Astrocyte (in vitro differentiated cells and primary cell): ENCODE measurements at regions not wholly inside any gene's neighbourhood (a gene's known extent, or its start where the extent isn't known, plus 50 kb on each side); places are given as distances from the start of the nearest gene placed in this dataset.

ENCODE experiments used
- DNase-seq: peaks from one replicate; pipeline ENCODE4 v3.0.0-alpha.2; 2010; ENCODE audit warnings: low read depth
- FAIRE-seq: peaks from 2 replicates; lab custom pipeline; 2011; peaks lifted over from hg19 to GRCh38; lab: Jason Lieb, UNC
- H2AFZ ChIP-seq: 2 replicates; pipeline ENCODE4 v1.6.0; 2012; ENCODE audit warnings: low read depth, low read length, inconsistent platforms
- H3K27ac ChIP-seq: 2 replicates; pipeline ENCODE4 v1.5.1; 2011; ENCODE audit warnings: low read depth, low read length, inconsistent platforms
- H3K27me3 ChIP-seq: 2 replicates; pipeline ENCODE4 v1.6.0; 2011; ENCODE audit warnings: low read length, inconsistent platforms; ENCODE audit not compliant: insufficient read depth
- H3K36me3 ChIP-seq: 2 replicates; pipeline ENCODE4 v1.5.1; 2011; ENCODE audit warnings: low read length, inconsistent platforms; ENCODE audit not compliant: insufficient read depth
- H3K4me1 ChIP-seq: 2 replicates; pipeline ENCODE4 v1.5.1; 2011; ENCODE audit warnings: low read length, inconsistent platforms; ENCODE audit not compliant: insufficient read depth
- H3K4me2 ChIP-seq: 2 replicates; pipeline ENCODE4 v1.6.0; 2012; ENCODE audit warnings: low read length, inconsistent platforms
- H3K4me3 ChIP-seq: 2 replicates; pipeline ENCODE4 v1.5.1; 2011; ENCODE audit warnings: low read depth, mild to moderate bottlenecking, low read length, inconsistent platforms; ENCODE audit not compliant: insufficient read depth
- H3K79me2 ChIP-seq: 2 replicates; pipeline ENCODE4 v1.6.0; 2012; ENCODE audit warnings: mild to moderate bottlenecking, low read length, inconsistent platforms; ENCODE audit not compliant: insufficient read depth
- H3K9ac ChIP-seq: 2 replicates; pipeline ENCODE4 v1.6.0; 2012; ENCODE audit warnings: mild to moderate bottlenecking, low read length, inconsistent platforms
- H3K9me3 ChIP-seq: 2 replicates; pipeline ENCODE4 v1.5.1; 2012; ENCODE audit warnings: low read depth, mild to moderate bottlenecking, low read length, inconsistent platforms; ENCODE audit not compliant: insufficient read depth
- H4K20me1 ChIP-seq: 2 replicates; pipeline ENCODE4 v1.6.0; 2012; ENCODE audit warnings: low read length, inconsistent platforms; ENCODE audit not compliant: insufficient read depth
- H3K27ac Mint-ChIP-seq: one replicate; pipeline ENCODE4 v1.8.0; 2021; ENCODE audit warnings: mild to moderate bottlenecking, mixed read lengths; ENCODE audit not compliant: unreplicated experiment
- H3K27me3 Mint-ChIP-seq: one replicate; pipeline ENCODE4 v1.8.0; 2021; ENCODE audit warnings: low read depth, mixed read lengths; ENCODE audit not compliant: unreplicated experiment
- H3K36me3 Mint-ChIP-seq: one replicate; pipeline ENCODE4 v1.8.0; 2021; ENCODE audit warnings: low read depth, mixed read lengths; ENCODE audit not compliant: unreplicated experiment
- H3K4me1 Mint-ChIP-seq: one replicate; pipeline ENCODE4 v1.8.0; 2021; ENCODE audit warnings: low read depth, mixed read lengths; ENCODE audit not compliant: unreplicated experiment
- H3K4me3 Mint-ChIP-seq: one replicate; pipeline ENCODE4 v1.8.0; 2021; ENCODE audit warnings: mild to moderate bottlenecking, moderate library complexity, mixed read lengths; ENCODE audit not compliant: unreplicated experiment
- H3K9me3 Mint-ChIP-seq: one replicate; pipeline ENCODE4 v1.8.0; 2021; ENCODE audit warnings: mild to moderate bottlenecking, mixed read lengths; ENCODE audit not compliant: unreplicated experiment
- EZH2 ChIP-seq: IDR thresholded peaks from 2 replicates; pipeline ENCODE4 v1.6.1; 2012; ENCODE audit warnings: mild to moderate bottlenecking, low read length, inconsistent platforms; ENCODE audit not compliant: insufficient read depth
- TF ChIP-seq, protein P1 (sequence below): IDR thresholded peaks from 2 replicates; pipeline ENCODE4 v1.5.1; 2011; ENCODE audit warnings: low read depth, mild to moderate bottlenecking, inconsistent platforms, low read length, moderate library complexity; ENCODE audit not compliant: insufficient read depth

DNA sequence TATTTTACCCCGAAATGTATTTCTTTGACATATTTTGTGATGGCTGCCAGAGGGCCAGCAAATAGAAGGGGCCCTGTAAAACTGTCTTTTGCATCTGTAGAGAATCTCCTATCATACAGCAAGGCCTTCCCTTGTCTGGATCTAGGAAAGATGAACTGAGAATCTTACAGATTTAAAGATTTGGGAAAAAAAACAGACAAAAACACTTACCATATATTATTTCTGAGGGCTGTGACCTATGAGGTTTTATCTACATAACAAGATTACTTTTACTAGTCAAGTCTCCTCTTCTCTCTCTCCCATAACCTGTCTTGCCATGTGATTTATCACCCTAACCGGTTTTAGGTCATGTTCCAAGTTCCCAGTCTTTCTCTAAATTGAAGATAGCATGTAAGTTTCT lies 599.2 kb upstream of the CDH6 start:
- Mint-ChIP-seq H3K4me1 (peaks cover 3% of the 10 kb centered on the region), H3K27ac (no peak overlapping the region), H3K9me3 (peaks cover 5% of the 10 kb centered on the region), H3K27me3 (no peaks in the 10 kb centered on the region), H3K4me3 (no peak overlapping the region), H3K36me3 (peaks cover 2% of the 10 kb centered on the region)
- H3K4me3 ChIP-seq = no peak overlapping the region
- H3K9ac ChIP-seq = no peak overlapping the region
- no peaks in the 10 kb centered on the region for H3K79me2 ChIP-seq
- H2AFZ ChIP-seq = no peak overlapping the region
- H3K9me3 ChIP-seq = no peaks in the 10 kb centered on the region
- H3K4me1 ChIP-seq = no peaks in the 10 kb centered on the region
- H3K4me2 ChIP-seq = no peak overlapping the region
- no peaks in the 10 kb centered on the region for H3K27me3 ChIP-seq
- DNase-seq = no peak
- no peak for FAIRE-seq
- no peaks in the 10 kb centered on the region for H3K36me3 ChIP-seq
- no peaks in the 10 kb centered on the region for H4K20me1 ChIP-seq
- TF ChIP-seq, protein P1, sequence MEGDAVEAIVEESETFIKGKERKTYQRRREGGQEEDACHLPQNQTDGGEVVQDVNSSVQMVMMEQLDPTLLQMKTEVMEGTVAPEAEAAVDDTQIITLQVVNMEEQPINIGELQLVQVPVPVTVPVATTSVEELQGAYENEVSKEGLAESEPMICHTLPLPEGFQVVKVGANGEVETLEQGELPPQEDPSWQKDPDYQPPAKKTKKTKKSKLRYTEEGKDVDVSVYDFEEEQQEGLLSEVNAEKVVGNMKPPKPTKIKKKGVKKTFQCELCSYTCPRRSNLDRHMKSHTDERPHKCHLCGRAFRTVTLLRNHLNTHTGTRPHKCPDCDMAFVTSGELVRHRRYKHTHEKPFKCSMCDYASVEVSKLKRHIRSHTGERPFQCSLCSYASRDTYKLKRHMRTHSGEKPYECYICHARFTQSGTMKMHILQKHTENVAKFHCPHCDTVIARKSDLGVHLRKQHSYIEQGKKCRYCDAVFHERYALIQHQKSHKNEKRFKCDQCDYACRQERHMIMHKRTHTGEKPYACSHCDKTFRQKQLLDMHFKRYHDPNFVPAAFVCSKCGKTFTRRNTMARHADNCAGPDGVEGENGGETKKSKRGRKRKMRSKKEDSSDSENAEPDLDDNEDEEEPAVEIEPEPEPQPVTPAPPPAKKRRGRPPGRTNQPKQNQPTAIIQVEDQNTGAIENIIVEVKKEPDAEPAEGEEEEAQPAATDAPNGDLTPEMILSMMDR = no peak
- TF ChIP-seq EZH2 = no peak
- H3K27ac ChIP-seq = no peak overlapping the region

DNA sequence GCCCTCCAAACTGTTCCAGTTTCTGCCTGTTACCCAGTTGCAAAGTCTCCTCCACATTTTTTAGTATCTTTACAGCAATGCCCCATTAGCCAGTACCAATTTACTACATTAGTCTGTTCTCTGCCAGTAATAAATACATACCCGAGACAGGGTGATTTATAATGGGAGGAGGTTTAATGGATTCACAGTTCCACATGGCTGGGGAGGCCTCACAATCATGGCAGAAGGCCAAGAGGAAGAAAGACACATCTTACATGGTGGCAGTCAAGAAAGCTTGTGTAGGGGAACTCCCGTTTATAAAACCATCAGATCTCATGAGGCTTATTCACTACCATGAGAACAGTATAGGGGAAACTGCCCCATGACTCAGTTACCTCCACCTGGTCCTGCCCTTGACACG lies 600.7 kb upstream of the CDH6 start:
- H3K4me2 ChIP-seq = no peak overlapping the region
- no peak overlapping the region for H3K9ac ChIP-seq
- no peak for DNase-seq
- Mint-ChIP-seq H3K27me3 (no peaks in the 10 kb centered on the region), H3K4me3 (no peak overlapping the region), H3K36me3 (no peaks in the 10 kb centered on the region), H3K9me3 (peaks cover 2% of the 10 kb centered on the region), H3K4me1 (peaks cover 3% of the 10 kb centered on the region), H3K27ac (no peak overlapping the region)
- H3K9me3 ChIP-seq = no peaks in the 10 kb centered on the region
- no peak overlapping the region for H2AFZ ChIP-seq
- no peaks in the 10 kb centered on the region for H3K4me1 ChIP-seq
- H4K20me1 ChIP-seq = no peaks in the 10 kb centered on the region
- H3K4me3 ChIP-seq = no peak overlapping the region
- no peaks in the 10 kb centered on the region for H3K79me2 ChIP-seq
- TF ChIP-seq, protein P1 = no peak
- TF ChIP-seq EZH2 = no peak
- no peaks in the 10 kb centered on the region for H3K27me3 ChIP-seq
- no peak overlapping the region for H3K27ac ChIP-seq
- FAIRE-seq = no peak
- H3K36me3 ChIP-seq = no peaks in the 10 kb centered on the region

DNA sequence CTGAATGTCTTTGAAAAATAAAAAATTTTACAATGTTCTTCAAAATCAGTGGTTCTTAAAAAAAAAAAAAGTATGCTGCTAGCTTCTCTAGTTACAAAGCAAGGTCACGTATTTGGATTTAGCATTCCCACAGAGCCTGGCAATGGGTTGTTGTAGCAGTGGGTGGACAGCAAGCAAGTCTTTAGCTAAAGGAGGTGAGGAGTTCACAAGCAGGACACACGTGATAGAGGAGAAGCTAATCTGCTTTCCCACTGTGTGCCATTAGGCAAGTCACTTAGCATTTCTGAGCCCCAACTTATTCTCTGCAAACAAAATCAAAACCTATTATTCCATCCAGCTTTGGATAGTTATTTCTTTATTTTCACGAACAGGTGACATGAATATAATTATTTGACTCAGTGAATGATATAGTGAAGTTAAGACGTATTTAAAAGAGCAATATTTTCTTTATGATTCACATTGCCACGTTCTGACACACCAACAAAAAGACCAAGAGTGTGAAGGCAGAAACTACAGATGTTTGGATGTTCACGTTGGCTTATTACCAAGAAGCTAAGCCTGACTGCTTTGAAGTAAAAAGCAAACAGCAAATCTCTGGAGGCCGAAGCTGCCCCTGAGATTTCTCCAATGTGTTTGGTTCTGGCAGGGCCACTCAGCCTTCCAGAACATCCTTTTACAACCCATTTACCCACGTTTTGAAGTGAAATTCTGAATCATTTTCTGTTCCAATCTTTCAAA lies 612.1 kb upstream of the CDH6 start:
- no peaks in the 10 kb centered on the region for H3K9me3 ChIP-seq
- no peaks in the 10 kb centered on the region for H3K79me2 ChIP-seq
- no peak overlapping the region for H3K4me2 ChIP-seq
- H3K27me3 ChIP-seq = no peaks in the 10 kb centered on the region
- TF ChIP-seq, protein P1 = no peak
- TF ChIP-seq EZH2 = no peak
- no peak overlapping the region for H3K27ac ChIP-seq
- Mint-ChIP-seq H3K27ac (no peak overlapping the region), H3K4me1 (peaks cover 2% of the 10 kb centered on the region), H3K4me3 (no peak overlapping the region), H3K36me3 (no peaks in the 10 kb centered on the region), H3K27me3 (no peaks in the 10 kb centered on the region), H3K9me3 (no peaks in the 10 kb centered on the region)
- H2AFZ ChIP-seq = no peak overlapping the region
- DNase-seq = peak; percentile 7
- H3K36me3 ChIP-seq = no peaks in the 10 kb centered on the region
- H4K20me1 ChIP-seq = no peaks in the 10 kb centered on the region
- FAIRE-seq = no peak
- no peak overlapping the region for H3K4me3 ChIP-seq
- H3K4me1 ChIP-seq = no peaks in the 10 kb centered on the region
- no peak overlapping the region for H3K9ac ChIP-seq
